Epithelial cell of esophagus (primary cell): ENCODE measurements at regions not wholly inside any gene's neighbourhood (a gene's known extent, or its start where the extent isn't known, plus 50 kb on each side); places are given as distances from the start of the nearest gene placed in this dataset.

ENCODE experiments used
- DNase-seq: peaks from one replicate; pipeline ENCODE4 v3.0.0; 2010; ENCODE audit warnings: low read depth
- H3K4me3 ChIP-seq: 2 replicates; pipeline ENCODE4 v1.5.1; 2011; ENCODE audit warnings: mild to moderate bottlenecking, low read length, control low read depth
- TF ChIP-seq, protein P1 (sequence below): IDR thresholded peaks from 2 replicates; pipeline ENCODE4 v1.5.1; 2011; ENCODE audit warnings: low read depth, mild to moderate bottlenecking, low read length, control low read depth, inconsistent platforms; ENCODE audit not compliant: insufficient read depth; ENCODE audit errors: missing control alignments

- no peak for DNase-seq
- TF ChIP-seq, protein P1, sequence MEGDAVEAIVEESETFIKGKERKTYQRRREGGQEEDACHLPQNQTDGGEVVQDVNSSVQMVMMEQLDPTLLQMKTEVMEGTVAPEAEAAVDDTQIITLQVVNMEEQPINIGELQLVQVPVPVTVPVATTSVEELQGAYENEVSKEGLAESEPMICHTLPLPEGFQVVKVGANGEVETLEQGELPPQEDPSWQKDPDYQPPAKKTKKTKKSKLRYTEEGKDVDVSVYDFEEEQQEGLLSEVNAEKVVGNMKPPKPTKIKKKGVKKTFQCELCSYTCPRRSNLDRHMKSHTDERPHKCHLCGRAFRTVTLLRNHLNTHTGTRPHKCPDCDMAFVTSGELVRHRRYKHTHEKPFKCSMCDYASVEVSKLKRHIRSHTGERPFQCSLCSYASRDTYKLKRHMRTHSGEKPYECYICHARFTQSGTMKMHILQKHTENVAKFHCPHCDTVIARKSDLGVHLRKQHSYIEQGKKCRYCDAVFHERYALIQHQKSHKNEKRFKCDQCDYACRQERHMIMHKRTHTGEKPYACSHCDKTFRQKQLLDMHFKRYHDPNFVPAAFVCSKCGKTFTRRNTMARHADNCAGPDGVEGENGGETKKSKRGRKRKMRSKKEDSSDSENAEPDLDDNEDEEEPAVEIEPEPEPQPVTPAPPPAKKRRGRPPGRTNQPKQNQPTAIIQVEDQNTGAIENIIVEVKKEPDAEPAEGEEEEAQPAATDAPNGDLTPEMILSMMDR: no peak
- H3K4me3 ChIP-seq: no peak overlapping the region
Measured at GRCh38 chr4:153064571-153064970, 128.4 kb downstream of the FHDC1 start.

GRCh38 chr4:153065276-153065675 is 129.2 kb downstream of the FHDC1 start:
- H3K4me3 ChIP-seq: no peak overlapping the region
- no peak for DNase-seq
- TF ChIP-seq, protein P1: no peak

DNA sequence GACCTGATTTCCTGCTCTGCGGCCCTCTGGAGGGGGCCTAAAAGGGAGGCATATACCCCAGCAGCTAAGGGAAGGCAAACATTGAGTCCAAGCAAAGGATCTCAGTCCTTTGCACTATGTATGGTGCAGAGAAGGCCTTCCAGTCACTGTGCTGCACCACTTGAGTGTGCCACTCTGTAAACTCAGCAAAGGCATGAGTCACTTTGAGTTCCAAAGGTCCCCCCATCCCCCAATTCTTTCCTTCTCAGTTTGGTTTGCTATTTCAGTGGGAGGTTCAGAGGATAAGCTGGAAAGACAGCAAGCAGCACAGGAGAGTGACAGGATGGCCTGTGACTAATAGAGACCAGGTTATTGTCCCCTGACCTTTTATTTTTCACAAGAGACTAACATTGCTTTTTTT is 131.3 kb downstream of the FHDC1 start:
- TF ChIP-seq, protein P1: no peak

DNA sequence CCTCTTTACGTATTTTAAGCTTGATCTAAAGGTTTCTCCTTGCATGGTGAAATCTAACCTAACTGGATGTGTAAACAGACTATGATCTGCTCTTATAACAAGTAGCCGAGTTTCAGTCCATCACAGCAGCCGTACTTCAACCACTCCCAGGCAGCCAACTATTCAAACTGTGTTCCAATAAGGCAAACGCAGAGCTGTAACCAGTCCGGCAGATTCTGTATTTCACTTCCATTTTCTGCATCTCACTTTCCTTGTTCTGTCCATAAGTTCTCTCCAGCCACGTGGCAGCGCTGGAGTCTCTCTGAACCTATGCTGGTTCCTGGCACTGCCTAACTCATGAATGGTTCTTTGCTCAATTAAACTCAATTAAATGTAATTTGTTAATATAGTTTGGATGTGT is 132.6 kb downstream of the FHDC1 start:
- H3K4me3 ChIP-seq: no peak overlapping the region
- TF ChIP-seq, protein P1: no peak
- no peak for DNase-seq

More for the DNA sequence above, 131.3 kb downstream of the FHDC1 start:
- no peak overlapping the region for H3K4me3 ChIP-seq
- DNase-seq: peak; percentile 29

GRCh38 chr4:153071958-153072598 is 132.2 kb upstream of the TRIM2 start:
- no peak overlapping the region for H3K4me3 ChIP-seq
- DNase-seq: peak; percentile 40
- TF ChIP-seq, protein P1: no peak

- DNase-seq: no peak
- TF ChIP-seq, protein P1: no peak
- H3K4me3 ChIP-seq: no peak overlapping the region
Measured at GRCh38 chr4:153072661-153073060, 131.6 kb upstream of the TRIM2 start.

GRCh38 chr4:153074486-153074885 is 129.8 kb upstream of the TRIM2 start:
- TF ChIP-seq, protein P1: no peak
- H3K4me3 ChIP-seq: no peak overlapping the region
- no peak for DNase-seq
